B cell (primary cell): ENCODE measurements at regions not wholly inside any gene's neighbourhood (a gene's known extent, or its start where the extent isn't known, plus 50 kb on each side); places are given as distances from the start of the nearest gene placed in this dataset.

Source experiments
- EZH2 ChIP-seq: IDR thresholded peaks from 2 replicates; pipeline ENCODE4 v1.6.1; 2012; ENCODE audit warnings: borderline replicate concordance, low read depth, mild to moderate bottlenecking, moderate library complexity, low read length; ENCODE audit not compliant: insufficient read depth, poor library complexity, severe bottlenecking
- TF ChIP-seq, protein P1 (sequence below): fragments of 200-600 bp; IDR thresholded peaks from one replicate; pipeline ENCODE4 v1.8.0; 2022; ENCODE audit warnings: antibody characterized with exemption, mild to moderate bottlenecking

- TF ChIP-seq, protein P1, sequence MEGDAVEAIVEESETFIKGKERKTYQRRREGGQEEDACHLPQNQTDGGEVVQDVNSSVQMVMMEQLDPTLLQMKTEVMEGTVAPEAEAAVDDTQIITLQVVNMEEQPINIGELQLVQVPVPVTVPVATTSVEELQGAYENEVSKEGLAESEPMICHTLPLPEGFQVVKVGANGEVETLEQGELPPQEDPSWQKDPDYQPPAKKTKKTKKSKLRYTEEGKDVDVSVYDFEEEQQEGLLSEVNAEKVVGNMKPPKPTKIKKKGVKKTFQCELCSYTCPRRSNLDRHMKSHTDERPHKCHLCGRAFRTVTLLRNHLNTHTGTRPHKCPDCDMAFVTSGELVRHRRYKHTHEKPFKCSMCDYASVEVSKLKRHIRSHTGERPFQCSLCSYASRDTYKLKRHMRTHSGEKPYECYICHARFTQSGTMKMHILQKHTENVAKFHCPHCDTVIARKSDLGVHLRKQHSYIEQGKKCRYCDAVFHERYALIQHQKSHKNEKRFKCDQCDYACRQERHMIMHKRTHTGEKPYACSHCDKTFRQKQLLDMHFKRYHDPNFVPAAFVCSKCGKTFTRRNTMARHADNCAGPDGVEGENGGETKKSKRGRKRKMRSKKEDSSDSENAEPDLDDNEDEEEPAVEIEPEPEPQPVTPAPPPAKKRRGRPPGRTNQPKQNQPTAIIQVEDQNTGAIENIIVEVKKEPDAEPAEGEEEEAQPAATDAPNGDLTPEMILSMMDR, result no peak
- no peak for TF ChIP-seq EZH2
Observed at GRCh38 chr15:81814882-81815455, 230.8 kb downstream of the MEX3B start.
